ENCODE measurements at regions not wholly inside any gene's neighbourhood (a gene's known extent, or its start where the extent isn't known, plus 50 kb on each side); places are given as distances from the start of the nearest gene placed in this dataset.
"Not testable (repeated sequence)": the region's sequence is repeated elsewhere in the genome, so short reads cannot be mapped to it uniquely, and the experiment has no call there.

DNA sequence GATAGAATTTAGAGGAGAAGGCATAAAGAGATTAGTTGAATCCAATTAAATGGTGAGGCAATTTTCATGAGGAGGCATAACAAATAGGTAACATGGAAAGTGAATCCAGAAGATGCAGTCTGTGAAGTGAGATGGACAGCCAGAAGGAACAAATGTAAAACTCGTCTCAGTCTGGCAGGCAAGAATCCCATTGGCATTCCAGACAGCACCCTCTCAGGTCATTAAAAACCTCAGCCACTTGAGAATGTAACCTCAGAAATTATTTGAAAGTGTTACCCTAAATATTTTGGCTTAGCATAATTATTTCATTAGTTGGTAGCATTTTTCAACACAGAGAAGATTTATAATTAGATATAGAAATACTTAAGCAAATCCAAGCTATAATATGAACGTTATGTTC, 342.3 kb downstream of the LRRC3B start:
- DNase-seq (ENCODE audit: low spot score), result no peak

DNA sequence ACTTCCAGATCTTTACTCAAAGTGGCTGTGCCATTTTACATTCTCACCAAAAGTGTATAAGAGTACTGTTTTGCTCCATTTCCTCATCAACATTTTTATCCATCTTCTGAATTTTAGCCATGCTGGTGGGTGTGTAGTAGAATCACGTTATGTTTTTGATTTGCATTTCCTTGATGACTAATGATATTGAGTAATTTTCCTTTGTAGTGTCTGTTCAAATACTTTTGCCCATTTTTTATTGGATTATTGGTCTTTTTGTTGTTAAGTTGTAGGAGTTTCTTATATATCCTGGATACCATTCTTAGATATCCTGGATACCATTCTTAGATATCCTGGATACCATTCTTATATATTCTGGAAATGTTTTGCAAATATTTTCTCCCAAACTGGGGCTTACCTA, 344.9 kb downstream of the LRRC3B start:
- DNase-seq (ENCODE audit: low spot score), result no peak

DNA sequence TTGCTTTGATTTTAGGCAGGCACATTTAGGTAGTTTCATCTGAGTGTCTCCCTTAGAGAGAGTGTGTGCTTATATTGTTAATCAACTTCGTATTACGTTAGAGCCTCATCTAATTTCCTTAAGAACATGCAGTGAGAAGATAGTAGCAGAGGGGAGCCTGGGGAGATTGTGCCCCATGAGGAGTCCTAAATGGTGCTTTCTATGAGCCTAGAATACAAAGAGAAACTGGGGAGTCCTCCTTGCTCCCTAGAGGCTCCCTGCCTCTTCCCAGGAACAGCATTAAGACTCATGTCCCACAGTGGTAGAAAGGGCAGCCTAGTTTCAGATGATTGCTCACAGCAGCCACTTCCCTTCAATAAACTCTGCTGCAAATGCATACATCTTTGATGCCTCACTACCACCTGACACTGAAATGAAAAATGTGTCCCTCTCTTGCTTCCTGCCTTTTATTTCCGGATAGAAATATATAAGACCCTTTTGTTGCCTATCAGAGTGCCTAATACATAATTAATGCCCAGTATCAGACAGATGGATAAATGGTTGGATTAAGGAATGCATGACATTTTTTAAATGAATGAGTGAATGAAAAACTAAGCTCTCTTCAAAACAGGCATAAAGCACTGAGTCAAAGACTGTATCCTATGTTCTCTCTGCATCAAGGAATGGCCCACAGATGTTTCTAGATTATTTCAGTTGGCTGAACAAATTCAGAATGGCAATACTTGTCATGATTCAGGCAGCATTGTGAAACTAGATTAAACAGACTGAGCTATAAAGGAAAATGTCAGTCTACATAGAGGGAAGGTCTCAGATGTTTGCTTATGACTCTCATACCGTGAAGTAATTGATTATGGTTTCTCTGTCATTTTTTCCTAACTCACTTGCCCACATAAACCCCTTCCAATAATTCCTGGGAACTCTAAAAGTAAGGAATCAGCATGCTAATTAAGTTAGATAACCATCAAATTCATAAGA, 362.1 kb downstream of the LRRC3B start:
- DNase-seq (ENCODE audit: low spot score), result no peak

DNA sequence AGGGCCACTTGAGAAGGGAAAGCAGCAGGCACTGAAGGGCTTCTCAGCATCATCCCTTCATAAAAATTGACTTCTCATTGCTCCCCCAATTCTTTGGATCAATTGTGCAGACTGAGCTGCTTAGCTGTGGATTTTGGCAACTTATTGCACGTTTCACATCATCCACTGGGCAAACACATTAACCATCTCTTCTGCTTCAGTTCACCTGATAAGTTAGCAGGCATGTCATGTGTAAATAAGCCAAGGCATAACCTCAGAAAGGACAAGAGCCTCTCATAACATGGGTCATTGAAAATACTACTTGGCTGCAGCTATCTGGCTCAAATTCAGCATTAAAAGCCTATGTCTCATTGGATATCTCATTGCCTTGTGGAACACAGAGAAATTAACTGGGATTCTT, 366.5 kb downstream of the LRRC3B start:
- DNase-seq (ENCODE audit: low spot score), result no peak

DNA sequence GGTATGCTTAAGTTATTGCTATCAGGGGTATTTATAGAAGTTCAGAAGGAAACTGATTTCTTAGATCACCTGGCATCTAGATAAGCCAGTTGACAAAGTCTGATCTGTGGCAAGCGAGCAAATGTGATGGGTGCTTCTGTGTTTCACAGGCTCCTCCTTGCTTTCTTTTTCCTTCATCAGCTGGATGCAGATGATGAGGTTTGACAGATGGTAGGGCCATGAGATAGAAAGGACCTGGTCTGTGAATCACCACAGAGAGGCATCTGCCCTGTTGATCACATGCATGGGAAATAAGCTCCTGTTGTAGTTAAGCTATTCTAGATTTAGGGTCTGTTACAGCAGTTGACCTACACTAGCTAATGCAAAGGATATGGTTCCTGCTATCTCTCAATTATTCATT, 372.0 kb downstream of the NEK10 start:
- no peak for DNase-seq (ENCODE audit: low spot score)

DNA sequence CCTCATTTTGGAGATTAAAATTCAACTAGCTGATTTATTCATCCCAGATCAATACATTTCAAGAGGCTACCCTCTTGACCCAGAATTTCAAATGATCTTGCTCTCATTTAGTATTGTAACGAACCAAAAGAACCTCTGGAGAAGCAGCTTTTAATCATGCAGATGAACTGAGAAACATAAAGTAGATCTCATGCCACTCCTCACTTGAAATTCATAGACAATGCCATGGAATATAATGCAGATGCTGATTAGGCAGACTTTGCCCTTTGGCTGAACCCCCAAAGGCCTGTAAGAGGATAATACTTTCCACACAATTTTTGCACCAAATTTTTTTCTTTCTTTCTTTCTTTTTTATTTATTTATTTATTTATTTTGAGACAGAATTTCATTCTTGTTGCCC, 358.3 kb downstream of the NEK10 start:
- DNase-seq (ENCODE audit: low spot score), result no peak

DNA sequence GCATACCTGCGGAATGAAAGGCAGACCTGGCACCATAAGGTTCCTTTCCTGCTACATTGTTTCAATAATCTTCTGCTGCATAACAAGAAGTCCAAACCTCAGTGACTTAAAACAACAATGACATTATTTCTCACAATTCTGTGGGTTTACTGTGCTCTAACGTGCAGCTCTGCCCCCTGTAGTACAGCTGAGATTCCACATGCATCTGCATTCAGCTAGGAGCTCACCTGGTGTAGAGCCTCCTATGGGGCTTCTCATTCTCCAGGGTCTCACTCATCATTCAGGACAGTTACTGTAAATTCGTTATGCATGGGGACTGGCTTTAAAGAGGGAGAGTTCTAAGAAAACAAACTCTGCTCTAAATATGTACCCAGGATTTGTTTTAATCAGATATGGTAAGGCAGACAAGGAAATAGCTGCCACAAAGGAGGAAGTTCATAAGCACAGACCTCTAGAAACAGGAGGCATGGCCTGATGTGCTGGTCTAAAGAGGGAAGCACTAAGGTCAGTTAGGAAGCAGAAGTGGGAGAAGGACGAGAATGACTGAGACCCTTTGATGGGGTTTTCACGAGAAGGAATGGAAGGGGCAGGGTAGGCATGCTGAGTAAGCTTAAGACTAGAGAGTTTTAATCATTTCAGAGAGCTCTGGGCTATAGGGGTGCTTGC, 347.0 kb downstream of the NEK10 start:
- no peak for DNase-seq (ENCODE audit: low spot score)

DNA sequence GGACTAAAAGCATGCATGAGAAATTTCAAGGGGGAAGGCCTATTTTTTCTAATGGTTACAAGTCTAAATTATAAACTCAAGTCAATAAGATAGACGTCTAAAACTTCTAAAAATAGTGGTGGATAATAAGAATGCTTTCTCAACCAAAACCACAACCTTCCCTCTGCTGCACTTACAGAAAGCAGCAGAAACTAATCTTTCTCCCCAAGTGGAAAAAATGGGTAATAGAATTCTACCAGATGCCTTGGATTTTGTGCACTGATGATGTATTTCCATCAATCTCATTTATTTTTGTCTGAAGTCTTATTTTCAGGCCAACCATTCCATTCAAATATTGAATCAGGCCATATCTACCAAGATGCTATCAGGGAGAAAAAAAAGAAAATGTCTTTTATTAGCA, 344.7 kb downstream of the NEK10 start:
- DNase-seq (ENCODE audit: low spot score), result no peak

DNA sequence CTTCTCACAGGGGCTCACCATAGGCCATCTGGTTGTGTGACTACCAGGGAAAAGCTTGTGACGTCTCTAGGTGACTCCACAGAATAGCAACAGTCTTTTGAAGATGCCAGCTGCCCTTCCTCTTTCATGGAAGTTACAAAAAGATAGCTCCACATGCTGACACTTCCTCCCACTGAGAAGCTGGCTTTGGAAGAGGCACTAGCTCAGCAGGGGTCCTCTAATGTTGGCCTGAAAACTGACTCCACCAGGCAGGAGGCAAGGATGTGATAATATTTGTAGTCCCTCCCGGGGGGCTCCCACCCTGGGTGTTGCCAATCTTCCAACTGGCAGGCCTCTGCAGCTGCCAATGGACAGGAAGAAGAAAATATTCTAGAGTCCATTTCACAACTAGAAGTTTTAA, 343.5 kb downstream of the NEK10 start:
- DNase-seq (ENCODE audit: low spot score), result no peak

DNA sequence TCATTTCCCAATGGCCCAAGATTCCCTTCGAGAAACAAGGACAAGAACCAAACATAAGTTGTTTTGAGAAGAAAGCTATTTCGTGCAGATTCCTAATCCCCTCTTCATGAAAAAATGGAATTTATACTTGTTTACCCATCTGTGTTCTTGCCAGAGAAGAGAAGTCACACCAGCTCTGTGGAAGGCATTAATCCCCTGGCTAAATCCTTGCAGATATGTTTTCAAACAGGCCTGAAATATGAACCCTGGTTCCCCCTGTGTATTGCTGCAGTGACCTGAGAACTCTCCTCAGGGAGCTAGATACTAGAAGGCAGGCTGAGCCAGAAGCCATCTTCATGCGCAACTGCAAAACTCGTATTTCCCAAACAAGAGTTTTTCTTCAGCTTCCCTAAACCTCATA, 337.7 kb downstream of the NEK10 start:
- no peak for DNase-seq (ENCODE audit: low spot score)

DNA sequence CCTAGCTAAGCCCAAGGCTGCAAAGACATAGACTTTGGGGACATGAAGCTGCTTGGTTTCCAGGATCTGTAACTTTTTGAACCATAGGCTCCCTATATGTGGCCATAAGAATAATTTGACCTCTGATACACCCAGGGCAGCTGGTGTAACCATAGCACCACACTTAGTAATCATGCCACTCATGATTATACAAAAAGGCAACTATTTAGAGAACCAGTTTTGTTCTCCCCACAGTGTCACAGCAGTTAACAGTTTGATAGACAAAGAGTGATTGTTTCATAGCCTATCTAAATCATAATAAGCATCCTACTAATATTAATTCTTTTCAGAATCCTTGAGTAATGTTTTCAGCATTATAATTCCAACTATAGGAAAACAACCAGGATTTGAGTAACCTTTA, 334.9 kb downstream of the NEK10 start:
- no peak for DNase-seq (ENCODE audit: low spot score)

DNA sequence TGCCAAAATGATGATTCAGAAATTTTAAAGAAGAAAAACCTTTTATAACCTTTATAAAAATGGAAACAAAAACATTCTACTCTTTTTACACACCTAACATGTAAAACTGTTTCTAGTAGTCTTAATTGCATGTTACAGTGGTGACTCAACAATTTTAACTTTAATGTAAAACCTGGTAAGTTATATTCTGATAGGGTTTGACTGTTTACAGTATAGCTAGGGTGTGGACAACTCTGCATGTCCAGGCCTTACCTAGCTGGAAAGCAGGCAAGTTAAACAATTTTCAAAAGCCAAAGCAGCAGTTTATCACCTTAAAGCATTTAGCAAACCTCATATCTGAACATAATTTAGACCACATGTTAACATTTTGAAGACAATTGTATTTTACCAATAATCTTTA, 328.5 kb downstream of the NEK10 start:
- DNase-seq (ENCODE audit: low spot score), result no peak

DNA sequence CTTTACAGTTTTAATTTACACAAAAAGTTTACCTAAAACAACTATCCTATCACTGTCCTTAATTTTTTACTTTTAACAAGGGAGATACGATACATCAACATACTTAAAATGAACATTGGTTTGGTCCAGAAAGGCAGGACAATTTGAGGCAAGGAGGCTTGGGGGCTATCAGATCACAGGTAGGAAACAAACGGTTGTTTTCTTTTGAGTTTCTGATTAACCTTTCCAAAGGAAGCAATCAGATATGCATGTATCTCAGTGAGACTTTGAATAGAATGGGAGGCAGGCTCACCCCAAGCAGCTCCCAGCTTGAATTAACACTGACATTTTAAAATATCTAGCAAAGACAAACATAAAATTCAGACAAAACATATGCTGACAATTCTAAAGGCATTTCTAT, 326.6 kb downstream of the NEK10 start:
- not testable (repeated sequence) for DNase-seq (ENCODE audit: low spot score)

DNA sequence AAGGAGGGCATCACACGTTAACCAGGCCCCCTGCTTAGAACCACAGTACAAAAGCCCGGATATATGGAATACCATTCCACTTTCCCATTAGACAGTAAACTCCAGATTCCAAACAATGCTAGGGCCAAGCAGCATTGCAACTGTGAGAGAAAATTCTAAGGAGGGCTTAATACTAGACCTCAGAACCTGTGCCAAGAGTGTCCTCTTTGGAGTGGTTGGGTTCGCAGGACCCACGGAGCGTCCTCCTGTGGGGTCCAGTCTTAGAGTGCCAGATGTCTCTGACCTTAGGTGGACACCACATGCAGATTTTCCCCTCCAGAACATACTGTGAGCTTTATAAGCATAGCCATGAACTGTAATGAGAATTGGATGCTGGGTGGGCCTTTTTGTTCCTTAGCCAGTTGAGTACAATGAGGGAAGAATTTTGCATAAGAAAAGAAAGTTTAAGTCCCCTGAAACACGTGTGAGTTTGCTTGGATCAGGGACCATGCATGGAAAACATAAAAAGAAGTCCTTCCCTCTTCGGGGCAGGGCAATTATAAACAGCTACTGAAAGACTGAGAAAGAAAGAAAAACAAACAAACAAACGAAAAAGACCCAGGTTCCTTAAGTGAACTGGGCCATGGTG, 325.7 kb downstream of the NEK10 start:
- no peak for DNase-seq (ENCODE audit: low spot score)

DNA sequence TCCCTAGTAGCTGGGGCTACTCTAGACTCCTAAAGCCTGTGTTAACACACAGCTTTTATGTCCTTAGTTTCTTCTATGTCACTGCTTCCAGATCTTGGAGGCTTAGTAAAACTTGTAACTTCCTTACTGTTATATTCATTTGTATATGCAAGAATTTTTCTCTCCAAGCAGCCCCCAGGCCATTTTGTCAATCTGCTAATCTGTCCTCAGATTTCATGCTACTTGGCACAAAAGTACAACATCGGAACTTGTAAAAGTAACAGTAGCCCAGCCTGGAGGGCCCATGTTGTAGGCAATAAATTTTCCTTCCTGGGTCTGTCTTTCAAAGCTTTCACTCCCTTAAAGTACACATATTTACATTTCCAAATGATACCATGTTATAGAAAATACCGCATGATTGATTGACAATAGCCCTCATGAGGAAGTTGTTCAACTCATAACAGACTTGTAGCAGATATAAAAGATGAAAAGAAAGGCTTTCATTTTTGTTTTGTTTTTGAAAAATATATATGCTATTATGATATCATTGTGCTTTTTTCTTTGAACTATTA, 324.2 kb downstream of the NEK10 start:
- DNase-seq (ENCODE audit: low spot score), result no peak

DNA sequence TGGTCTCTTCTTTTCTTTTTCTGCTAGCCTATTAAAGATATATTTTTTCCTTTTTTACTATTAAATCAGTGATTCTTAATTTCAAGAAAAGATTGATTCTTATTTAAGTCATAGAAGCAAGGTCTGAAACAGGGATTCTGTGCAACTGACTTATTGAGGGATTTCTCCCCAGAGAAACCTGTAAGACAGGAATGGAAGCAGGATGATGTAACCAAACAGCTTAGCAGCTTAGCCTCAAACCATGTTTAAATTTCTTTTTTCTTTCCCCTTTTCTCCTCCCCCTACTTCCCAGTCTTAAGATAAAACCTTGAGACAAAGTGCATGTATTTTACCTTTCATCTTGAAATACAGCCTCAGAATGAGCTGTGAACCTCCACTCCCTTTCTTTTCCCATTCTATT, 322.8 kb downstream of the NEK10 start:
- DNase-seq (ENCODE audit: low spot score), result no peak

DNA sequence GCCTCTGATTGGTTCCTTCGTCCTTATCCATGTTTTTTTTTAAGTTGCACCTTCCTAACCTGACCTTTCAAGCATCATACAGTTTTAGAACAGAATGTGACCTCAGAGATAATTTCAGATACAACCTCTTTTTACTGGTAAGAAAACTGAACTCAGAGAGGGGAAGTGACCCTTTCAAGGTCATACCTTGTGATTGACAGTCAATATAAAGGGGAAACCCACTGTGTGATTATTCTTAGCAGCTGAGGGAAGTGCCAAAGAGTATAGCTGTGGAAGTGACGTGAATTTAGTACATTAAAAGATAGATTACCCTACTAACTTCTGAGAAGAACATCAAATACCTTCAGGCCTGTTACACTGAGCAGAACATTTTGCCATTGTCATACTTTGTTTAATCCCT, 319.4 kb downstream of the NEK10 start:
- DNase-seq (ENCODE audit: low spot score), result no peak

DNA sequence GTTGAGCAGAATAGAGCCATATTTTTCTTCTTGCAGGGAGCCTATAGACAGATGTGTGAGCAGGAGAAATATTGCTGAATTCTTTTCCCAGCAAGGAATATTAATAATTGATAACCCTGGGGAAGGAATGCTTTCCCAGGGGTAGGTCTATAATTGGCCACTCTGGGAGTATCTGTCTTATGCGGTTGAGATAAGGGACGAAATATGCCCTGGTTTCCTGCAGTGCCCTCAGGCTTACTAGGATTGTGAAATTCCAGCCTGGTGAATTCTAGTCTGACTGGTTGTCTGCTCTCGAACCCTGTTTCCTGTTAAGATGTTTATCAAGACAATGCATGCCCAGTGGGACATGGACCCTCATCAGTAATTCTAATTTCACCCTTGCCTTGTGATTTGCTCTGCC, 317.7 kb downstream of the NEK10 start:
- DNase-seq (ENCODE audit: low spot score), result not testable (repeated sequence)

DNA sequence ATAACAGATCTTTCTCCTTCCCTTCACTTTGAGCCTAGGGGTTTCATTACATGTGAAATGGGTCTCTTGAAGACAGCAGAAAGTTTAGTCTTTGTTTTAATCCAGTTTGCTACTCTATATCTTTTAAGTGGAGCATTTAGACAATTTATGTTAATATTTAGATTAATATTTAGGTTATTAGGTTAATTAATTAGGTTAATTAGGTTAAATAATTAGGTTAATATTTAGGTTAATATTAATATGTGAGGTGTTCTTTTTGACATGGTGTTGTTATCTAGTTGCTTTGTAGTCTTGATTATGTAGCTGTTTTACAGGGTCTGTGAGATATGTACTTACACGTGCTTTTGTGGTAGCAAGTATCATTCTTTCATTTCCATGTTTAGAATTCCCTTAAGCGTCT, 312.9 kb downstream of the NEK10 start:
- no peak for DNase-seq (ENCODE audit: low spot score)

DNA sequence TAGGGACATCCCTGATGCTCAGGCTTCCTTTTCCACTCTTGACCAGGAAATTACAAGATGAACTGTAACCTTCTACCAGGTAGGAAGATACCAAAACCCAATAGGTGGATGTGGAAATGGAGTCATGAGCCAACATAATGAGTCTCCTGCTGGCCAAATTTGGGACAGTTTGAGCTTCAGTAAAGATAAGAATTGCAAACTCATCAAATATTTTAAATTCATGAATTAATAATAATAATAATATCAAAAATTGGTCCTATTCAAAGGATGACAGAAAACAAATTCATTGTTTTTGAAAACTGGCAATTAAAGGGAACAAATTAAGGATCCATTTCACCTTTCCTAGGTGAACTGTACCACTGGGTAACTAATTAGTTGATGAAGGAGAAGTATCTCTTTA, 309.7 kb downstream of the NEK10 start:
- DNase-seq (ENCODE audit: low spot score), result no peak
